NOMO-1 treated with DMSO at 0.1 percent for 48 hours (cell line): ENCODE measurements at regions not wholly inside any gene's neighbourhood (a gene's known extent, or its start where the extent isn't known, plus 50 kb on each side); places are given as distances from the start of the nearest gene placed in this dataset.
"Not testable (repeated sequence)": the region's sequence is repeated elsewhere in the genome, so short reads cannot be mapped to it uniquely, and the experiment has no call there.

ENCODE experiments used
- DNase-seq: peaks from one replicate; lab custom pipeline; 2025; ENCODE audit not compliant: unreplicated experiment; lab: John Stamatoyannopoulos, UW

DNA sequence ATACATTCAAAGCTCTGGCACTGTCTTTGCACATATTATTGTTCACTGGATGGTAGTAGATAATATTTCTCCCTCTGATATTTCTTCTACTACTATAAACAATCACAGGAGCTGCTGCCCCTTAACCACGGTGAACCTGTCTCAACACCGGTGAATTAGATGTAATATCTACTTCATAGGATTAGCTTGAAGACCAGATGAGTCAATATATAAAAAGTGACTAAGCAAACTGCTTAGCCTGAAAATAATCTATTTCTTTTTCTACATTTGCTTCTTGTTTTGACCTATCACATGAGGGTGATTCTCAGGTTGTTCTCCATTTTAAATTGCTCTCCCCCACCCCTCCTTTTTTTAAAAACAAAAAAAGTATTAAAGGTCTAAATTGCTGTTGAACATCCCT is 645.5 kb downstream of the ANKRD50 start:
- DNase-seq, result no peak

DNA sequence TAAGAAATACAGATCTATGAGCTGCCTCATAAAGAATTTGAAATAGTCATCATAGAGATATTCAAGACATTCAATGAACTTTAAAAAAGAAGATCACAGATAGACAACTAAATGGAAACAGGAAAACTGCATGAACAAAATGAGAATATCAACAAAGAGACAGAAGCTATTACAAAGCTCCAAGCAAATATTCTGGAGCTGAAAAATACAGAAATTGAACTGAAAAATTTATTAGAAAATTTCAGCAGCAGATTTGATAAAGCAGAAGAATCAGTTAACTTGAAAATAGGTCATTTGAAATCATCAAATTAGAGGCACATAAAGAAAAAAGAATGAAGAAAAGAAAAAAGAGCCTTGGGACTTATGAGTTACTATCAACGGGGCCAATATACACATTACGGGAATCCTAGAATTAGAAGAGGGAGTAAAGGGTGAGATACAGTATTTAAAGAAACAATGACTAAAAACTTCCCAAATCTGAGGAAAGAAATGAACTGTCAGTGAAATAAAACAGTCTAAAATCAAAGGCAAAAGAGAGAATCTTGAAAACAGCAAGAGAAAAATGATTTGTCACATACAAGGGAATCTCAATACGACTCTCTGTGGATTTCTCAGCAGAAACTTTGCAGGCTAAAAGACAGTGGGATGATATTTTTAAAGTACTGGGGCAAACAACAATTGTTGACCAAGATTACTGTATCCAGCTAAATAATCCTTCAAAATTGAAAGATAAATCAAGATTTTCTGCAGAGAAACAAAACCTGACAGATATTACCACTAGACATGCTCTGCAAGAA is 641.6 kb downstream of the ANKRD50 start:
- no peak for DNase-seq

DNA sequence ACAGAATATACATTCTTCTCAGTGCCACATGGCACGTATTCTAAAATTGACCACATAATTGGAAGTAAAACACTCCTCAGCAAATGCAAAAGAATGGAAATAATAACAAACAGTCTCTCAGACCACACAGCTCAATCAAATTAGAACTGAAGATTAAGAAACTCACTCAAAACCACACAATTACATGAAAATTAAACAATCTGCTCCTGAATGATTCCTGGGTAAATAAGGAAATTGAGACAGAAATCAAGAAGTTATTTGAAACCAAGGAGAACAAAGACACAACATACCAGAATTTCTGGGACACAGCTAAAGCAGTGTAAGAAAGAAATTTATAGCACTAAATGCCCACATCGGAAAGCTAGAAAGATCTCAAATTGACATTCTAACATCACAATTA is 637.3 kb downstream of the ANKRD50 start:
- DNase-seq, result not testable (repeated sequence)

DNA sequence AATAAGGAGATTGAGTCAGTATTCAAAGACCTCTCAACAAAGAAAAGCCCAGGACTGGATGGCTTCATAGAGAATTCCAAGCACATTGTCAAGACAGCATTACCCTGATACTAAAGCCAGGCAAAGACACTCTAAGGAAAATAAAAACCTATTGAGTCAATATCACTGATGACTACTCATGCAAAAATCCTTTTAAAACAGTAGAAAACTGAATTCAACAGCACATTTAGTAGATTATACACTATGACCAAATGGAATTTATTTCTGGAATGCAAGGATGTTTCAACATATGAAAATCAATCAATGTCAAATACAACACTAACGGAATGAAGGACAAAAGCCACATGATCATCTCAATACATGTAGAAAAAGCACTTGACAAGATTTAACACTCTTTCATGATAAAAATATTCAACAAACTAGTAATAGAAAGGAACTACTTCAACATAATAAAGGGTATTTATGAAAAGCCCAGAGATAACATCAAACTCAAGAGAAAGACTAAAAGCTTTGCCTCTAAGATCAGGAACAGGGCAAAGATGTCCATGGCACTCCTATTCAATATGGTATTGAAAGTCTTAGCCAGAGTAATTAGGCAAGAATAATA is 633.3 kb downstream of the ANKRD50 start:
- DNase-seq, result no peak

DNA sequence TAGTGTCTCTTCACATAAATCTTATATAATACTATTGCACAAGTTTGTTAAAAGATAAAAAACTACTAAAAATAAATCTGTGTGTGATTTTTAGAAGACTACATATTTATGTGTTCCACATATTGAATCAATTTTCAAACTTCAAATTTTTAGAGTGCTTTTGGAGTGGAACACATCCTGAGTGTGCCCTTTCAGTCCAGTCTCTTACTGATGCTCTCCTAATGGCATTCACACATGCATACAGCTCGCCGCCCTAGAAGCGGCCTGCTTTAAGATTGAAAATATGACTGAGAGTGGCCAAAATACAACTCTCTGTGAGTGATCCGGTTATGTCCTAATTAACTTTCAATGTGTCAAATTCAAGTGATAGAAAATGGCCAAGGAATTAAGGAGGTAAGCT is 628.8 kb downstream of the ANKRD50 start:
- DNase-seq, result no peak

DNA sequence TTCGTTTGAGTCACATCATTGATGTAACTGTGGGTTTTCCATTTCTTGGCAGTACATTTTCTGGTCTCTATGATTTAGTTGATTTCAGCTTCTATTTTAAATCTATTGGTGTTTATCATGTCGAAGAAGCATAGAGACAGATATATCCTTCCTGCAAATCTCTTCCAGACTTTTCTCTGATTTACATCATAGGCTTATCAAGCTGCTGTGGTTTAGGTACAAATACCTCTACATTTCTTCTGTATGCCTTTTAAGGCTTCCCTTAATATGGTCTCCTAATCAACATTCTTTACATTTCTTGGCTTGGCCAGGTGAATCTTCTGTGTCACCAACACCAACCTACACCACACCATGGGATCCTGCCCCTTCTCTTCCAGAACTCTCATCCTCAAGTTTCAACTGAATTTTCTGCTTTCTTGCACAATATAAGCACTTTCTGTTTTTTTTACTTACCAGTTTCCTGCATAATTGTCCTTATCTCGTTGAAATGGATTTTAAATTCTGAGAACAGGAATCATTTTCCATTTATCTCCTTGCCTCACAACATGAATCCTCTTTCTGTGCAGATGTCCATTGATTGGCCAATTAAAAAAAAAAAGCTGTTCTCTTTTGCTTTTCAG is 626.9 kb downstream of the ANKRD50 start:
- DNase-seq, result no peak

DNA sequence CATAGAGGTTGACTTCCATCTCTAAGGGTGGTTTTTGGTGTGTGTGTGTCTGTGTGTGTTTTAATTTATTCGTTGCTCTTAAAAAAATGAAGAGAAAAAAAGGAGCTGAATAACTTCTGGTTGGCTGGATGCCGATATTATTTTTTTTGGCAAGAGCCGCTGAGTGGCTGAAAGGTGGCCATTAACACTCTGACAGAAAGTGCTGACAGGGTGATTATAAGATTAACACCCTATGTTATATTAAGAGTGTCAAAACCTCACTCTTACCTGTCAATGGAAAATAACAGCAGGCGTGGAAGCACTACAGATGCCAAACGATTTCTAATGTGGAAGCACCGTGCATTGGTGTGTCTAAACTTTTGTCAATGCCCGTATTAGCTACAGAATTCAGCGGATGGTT is 622.5 kb downstream of the ANKRD50 start:
- DNase-seq, result no peak

DNA sequence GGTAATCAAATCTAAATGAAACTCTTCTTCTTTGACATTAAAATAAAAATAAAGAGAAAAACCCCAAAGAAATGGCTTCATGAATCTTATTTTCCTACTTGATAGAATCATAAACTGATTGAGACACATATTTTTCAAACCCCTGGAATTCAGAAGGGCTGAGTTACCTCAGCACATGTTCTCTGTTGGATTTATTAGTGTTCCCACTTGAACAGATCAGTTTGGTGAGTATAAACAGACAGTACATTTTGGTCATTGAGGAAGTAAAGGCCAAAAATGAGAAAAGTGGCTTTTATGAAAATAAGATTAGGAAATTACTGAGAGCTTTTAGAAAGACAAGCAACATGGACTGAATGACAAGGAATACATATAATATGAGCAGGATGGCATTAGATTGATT is 620.4 kb downstream of the ANKRD50 start:
- DNase-seq, result no peak

DNA sequence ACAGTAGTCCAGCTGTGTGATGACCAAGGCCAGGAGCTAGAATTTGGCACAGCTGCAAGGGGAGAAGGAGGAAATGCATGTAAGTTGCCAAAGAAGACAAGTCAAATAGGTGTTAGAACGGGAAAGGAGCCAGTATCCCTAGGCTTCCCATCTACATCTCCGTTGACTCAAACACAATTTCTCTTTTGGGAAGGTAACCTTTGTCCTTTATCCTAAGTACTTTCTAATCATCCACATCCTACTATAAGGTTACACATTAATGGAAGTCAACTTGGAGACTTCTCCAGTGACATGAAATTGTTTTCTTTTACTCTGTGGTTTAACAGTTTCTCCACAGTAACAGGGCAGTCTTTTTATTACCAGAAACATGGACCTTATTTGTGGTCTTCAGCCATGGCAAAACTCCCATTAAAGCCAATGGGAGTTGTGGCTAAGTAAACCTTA is 620.0 kb downstream of the ANKRD50 start:
- no peak for DNase-seq

DNA sequence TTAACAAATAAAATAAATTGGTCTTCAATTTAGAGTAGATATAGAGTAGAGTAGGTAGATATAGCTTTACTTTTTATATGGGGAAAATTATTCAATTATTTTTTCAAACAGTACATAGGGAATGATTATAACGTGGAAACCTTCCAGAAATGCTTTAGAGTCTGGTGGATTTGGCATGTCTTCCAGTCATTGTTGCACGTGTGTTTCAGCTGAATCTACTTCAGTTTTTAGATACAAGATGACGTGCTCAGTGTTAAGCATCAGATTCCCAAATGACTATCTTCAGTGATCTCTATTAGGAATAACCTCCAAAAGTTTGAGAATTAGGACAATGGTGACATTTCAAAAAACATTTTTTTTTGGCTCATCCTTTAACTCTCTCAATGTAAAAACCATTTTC is 616.9 kb downstream of the ANKRD50 start:
- no peak for DNase-seq

DNA sequence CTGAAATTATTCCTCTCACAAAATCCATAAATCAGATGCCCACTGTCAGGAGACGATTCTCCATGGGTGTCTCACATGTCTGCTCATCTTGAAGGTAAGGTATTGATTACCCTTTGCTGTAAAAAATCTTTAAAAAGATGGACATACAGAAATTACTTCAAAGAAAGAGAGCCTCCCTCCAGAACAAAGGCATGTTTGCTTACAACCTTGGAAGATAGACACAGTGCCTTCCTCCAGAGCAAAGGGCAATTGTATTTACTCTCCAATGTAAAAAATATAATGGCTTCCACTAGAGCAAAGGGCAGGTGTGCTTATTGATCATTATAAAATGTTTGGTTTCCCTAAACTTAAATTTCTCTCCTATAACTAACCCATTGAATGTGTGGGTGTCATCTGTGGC is 616.2 kb downstream of the ANKRD50 start:
- no peak for DNase-seq

DNA sequence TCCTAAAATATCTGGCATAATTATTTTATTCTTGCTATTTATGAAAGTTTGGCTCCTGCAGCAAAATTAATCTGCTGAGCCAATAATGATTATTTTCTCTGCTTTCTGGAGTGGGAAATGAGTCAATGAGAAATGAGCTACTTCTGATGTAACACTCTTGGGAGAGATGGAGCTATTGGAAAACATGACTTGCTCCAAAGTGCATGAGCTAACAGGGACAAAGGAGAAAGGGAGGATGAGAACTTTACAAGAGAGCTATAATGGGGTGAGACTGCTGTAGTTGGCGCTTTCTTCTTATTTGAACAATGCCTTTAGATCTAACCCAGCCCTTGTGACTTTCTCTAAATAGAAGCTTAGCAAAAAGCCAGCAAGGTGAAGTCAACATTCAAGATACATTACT is 615.1 kb downstream of the ANKRD50 start:
- DNase-seq, result no peak

DNA sequence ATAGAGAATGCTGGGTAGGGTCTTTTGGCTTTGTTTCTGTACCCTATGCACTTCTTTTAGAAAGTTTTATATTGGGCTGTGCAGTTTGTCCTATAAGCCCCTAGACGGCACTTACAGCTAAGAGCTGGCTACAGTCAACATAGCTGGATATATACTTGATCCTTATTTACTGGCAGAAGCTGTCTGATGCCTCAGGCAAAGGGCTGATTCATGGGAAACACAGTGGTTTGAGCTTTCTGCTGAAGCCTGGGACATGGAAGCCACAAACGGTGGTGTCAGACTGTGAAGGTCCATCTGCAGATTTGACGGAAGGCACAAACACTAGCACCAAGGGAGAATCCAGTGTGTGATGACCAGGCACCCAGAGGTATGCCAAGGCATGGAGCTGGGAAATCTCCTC is 608.4 kb downstream of the ANKRD50 start:
- no peak for DNase-seq

DNA sequence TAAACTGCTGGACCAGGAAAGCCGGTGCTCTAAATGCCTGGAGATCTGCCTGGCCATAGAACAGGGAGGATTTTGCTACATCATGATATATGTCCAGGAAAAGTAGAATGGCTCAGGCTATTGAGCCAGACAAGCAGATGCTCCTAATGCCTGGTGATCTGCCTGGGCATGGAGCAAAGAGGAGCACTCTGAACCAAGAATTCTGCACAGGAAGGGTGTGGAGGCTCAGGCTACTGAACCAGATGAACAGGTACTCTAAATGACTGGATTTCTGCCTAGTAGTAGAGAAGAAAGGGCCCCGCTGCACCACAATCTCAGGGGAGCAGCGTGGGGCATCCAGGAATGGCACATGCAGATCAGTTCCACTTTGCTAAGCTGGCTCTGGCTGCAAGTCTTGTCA is 607.9 kb downstream of the ANKRD50 start:
- DNase-seq, result no peak

DNA sequence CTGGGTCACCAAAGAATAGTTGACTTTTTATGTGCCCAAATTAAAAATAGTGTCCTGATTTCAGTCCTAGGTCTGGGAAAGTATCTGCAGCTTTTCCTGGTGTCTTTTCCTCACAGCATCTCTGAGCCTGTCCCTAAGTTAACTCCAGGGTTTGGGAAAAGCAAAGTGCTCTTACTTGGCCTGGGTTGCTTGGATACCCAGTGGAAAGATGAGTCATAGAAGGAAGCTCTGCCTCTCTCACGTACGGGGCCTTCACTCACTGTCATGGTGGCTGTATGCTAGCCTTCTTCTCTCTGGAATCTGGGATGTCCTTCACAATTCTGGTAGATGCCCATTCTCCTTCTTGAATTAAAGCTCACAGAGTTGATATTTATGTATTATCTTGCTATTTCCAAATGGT is 607.3 kb downstream of the ANKRD50 start:
- DNase-seq, result no peak

DNA sequence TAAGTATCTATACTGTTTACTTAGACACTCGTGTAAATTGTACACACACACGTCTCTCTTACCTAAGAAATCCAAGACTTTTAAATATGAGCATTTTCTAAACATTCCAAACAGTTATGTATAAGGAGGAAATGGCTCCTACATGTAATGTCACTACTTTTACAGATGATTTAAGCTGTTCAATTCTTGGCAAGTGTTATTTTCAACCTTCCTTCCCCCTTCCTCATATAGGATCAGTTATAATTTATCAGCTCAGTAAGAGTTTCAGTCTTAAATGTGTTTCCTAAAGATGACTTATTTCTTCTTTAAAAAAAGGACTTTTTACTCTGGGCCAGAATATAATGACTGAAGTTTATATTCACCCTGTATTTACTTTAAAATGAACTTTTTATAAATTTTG is 601.1 kb downstream of the ANKRD50 start:
- DNase-seq, result no peak

DNA sequence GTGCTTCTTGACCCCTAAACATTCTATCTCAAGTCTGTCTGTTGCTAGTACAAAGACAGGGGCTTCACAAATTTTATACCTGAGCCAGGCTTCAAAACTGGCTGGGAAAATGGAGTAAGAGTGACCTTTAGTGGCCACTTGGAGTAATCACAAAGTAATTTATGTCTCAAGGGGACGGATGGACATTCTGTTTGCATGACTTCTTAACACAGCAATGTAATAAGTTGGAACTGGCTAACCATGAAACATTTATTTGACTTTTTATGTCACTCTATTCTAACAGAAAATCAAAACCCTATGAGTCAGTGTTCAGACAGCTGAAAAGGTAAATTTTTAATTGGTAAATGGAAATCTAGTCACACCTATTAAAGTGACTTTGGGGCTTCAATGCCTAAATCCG is 600.6 kb downstream of the ANKRD50 start:
- DNase-seq, result peak; percentile 12

DNA sequence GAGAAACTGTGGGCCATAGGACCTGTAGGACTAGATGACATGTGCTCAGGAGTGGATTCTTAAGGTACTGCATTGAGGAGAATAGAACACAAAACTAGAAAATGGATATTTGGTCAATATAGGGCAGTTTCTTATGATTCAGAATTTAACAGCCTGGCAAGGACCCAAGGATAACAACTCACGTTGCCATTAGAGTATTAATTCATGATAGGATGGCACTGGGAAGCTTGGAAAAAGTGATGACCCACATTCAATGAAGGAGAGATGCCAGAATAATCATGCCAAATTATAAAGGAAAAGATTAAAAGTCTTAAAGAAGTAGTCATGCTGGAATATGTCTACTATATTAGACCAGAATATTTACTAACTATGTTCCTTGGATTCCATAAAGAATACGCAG is 594.5 kb downstream of the ANKRD50 start:
- DNase-seq, result no peak

DNA sequence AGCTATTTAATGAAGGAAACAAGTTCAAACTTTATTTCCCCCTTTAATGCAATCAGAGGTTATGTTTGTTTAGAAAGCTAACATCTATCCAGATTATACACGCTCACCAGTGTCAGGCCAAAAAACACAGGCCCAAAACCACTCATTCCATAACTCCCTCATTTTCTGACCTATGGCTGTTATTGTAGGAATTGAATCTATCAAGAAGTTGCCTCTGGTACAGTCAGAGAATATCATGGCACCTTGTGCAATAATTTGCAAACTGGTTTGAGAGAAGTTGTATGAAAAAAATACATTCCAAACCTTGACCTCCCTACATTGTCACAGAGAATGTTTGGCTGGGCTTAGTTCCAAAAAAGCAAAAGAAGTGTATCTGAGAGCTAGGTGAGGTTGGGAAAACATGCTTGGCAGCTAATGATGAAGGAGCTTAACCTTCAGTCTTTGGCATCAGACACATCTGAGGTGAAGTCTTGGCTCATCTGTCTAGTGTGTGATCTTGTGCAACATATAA is 591.0 kb downstream of the ANKRD50 start:
- DNase-seq, result no peak

DNA sequence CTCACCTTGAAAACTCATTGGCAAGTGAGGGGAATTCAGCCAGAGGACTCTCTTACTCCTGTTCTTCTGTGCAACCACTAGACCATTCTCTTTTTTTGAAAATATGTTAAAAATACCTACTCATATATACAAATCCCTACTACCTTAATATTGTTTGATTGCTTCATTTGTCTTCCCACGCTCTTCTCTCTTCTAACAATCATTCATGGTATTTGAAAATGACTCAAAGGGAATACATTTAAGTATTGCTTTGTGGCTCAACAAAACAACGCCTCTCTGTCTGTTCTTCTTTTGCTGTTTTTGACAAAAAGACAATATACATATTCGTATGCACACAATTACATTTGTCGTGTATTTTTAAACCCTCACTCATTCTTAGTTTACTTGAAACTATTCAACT is 589.4 kb downstream of the ANKRD50 start:
- DNase-seq, result no peak

DNA sequence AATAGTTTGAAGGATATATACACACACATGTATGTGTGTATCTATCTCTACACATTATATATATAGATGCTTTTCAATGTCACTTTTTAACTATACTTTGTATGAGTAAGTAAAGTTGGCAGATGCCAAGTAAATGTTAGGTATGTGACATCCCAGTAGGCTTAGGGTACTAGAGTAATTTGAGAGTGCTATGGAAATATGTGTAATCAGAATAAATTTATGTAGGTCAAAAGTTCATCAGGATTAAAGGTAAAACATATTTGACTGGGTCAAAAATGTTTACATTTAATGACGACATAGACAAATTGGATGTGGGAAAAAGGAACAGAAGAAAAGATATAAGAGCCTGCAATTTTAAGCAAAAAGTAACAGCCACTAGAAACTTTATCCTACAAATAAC is 588.8 kb downstream of the ANKRD50 start:
- no peak for DNase-seq

DNA sequence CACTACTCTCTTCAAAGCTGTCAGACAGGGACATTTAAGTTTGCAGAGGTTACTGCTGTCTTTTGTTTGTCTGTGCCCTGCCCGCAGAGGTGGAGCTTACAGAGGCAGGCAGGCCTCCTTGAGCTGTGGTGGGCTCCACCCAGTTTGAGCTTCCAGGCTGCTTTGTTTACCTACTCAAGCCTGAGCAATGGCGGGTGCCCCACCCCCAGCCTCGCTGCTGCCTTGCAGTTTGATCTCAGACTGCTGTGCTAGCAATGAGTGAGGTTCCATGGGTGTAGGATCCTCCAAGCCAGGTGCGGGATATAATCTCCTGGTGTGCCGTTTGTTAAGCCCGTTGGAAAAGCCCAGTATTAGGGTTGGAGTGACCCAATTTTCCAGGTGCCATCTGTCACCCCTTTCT is 581.2 kb downstream of the ANKRD50 start:
- DNase-seq, result not testable (repeated sequence)
